ENCODE measurements at regions not wholly inside any gene's neighbourhood (a gene's known extent, or its start where the extent isn't known, plus 50 kb on each side); places are given as distances from the start of the nearest gene placed in this dataset.

DNA sequence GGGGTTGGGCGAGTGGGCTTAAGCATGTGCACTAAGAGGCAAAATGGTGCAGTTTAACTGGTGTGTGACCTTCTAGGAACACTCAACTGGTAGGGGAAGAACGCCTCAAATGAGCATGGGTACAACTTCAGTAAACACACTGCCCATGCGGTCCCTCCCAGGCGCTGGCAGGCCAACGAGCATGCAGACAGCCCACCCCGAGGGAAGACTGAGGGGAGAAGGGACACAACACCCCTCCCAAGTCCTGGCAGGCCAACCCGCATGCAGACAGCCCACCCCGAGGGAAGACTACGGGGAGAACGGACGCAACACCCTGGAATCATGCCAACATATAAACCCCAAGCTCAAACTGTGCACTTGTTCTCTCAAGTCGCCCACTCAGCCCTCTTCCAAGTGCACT, 456.0 kb downstream of the FBXO15 start:
- Histone ChIP-seq H3K27me3 (ENCODE audit: insufficient read depth, low read length, poor library complexity, severe bottlenecking) (no peaks in the 10 kb centered on the region), H3K4me2 (ENCODE audit: low read depth, low read length, poor library complexity, severe bottlenecking) (no peak overlapping the region), H3K9me3 (ENCODE audit: insufficient read depth, low read depth, low read length) (no peaks in the 10 kb centered on the region), H3K36me3 (ENCODE audit: insufficient read depth, low read length) (no peaks in the 10 kb centered on the region), H2AFZ (ENCODE audit: low read length) (no peak overlapping the region), H3F3A (ENCODE audit: low read depth) (no peaks in the 10 kb centered on the region), H3K4me1 (ENCODE audit: insufficient read depth, low read length, poor library complexity, severe bottlenecking) (peaks cover 3% of the 10 kb centered on the region), H3K9ac (ENCODE audit: low read depth, low read length, poor library complexity, severe bottlenecking) (no peak overlapping the region), H4K20me1 (ENCODE audit: insufficient read depth, low read length, poor library complexity, severe bottlenecking) (no peaks in the 10 kb centered on the region), H3K9me2 (replicated peaks; ENCODE audit: low read depth, low read length) (no peaks in the 10 kb centered on the region), H3K4me3 (ENCODE audit: low read length, poor library complexity, severe bottlenecking) (no peak overlapping the region), H3K79me2 (ENCODE audit: insufficient read depth, low read length) (no peaks in the 10 kb centered on the region)
- TF ChIP-seq EZH2phosphoT487 (IDR thresholded peaks at IDR 0.05; ENCODE audit: borderline replicate concordance): no peak
- TF ChIP-seq, protein P1, sequence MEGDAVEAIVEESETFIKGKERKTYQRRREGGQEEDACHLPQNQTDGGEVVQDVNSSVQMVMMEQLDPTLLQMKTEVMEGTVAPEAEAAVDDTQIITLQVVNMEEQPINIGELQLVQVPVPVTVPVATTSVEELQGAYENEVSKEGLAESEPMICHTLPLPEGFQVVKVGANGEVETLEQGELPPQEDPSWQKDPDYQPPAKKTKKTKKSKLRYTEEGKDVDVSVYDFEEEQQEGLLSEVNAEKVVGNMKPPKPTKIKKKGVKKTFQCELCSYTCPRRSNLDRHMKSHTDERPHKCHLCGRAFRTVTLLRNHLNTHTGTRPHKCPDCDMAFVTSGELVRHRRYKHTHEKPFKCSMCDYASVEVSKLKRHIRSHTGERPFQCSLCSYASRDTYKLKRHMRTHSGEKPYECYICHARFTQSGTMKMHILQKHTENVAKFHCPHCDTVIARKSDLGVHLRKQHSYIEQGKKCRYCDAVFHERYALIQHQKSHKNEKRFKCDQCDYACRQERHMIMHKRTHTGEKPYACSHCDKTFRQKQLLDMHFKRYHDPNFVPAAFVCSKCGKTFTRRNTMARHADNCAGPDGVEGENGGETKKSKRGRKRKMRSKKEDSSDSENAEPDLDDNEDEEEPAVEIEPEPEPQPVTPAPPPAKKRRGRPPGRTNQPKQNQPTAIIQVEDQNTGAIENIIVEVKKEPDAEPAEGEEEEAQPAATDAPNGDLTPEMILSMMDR (conservative IDR thresholded peaks at IDR 0.05; ENCODE audit: low read length): no peak

DNA sequence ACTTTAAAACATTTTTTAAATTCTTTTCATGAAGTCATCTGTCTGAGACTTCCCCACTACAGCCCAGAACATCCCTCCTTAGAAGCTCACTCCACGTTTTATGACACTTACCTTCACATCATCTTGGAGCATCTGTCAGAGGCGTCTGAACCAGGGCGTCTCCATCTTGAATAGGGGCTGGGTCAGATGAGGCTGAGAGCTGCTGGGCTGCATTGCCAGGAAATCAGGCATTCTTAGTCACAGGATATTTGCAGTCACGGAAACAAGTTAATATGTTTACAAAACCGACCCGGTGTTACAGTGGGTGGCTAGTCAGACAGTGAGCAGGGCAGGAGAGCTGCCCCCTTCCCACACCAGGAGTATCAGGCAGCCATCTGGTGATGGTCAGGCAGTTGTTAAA, 456.5 kb downstream of the FBXO15 start:
- Histone ChIP-seq H3K9ac (ENCODE audit: low read depth, low read length, poor library complexity, severe bottlenecking) (no peak overlapping the region), H3K9me2 (replicated peaks; ENCODE audit: low read depth, low read length) (no peaks in the 10 kb centered on the region), H3K4me3 (ENCODE audit: low read length, poor library complexity, severe bottlenecking) (no peak overlapping the region), H4K20me1 (ENCODE audit: insufficient read depth, low read length, poor library complexity, severe bottlenecking) (no peaks in the 10 kb centered on the region), H3K9me3 (ENCODE audit: insufficient read depth, low read depth, low read length) (no peaks in the 10 kb centered on the region), H3K4me1 (ENCODE audit: insufficient read depth, low read length, poor library complexity, severe bottlenecking) (peaks cover 3% of the 10 kb centered on the region), H3F3A (ENCODE audit: low read depth) (no peaks in the 10 kb centered on the region), H3K27me3 (ENCODE audit: insufficient read depth, low read length, poor library complexity, severe bottlenecking) (no peaks in the 10 kb centered on the region), H3K36me3 (ENCODE audit: insufficient read depth, low read length) (no peaks in the 10 kb centered on the region), H3K79me2 (ENCODE audit: insufficient read depth, low read length) (no peaks in the 10 kb centered on the region), H2AFZ (ENCODE audit: low read length) (no peak overlapping the region), H3K4me2 (ENCODE audit: low read depth, low read length, poor library complexity, severe bottlenecking) (no peak overlapping the region)
- no peak for TF ChIP-seq EZH2phosphoT487 (IDR thresholded peaks at IDR 0.05; ENCODE audit: borderline replicate concordance)
- TF ChIP-seq, protein P1 (conservative IDR thresholded peaks at IDR 0.05; ENCODE audit: low read length): no peak

- H3K4me1 ChIP-seq (ENCODE audit: insufficient read depth, low read length, poor library complexity, severe bottlenecking): peaks cover 3% of the 10 kb centered on the region
- H3K27me3 ChIP-seq (ENCODE audit: insufficient read depth, low read length, poor library complexity, severe bottlenecking): no peaks in the 10 kb centered on the region
- H4K20me1 ChIP-seq (ENCODE audit: insufficient read depth, low read length, poor library complexity, severe bottlenecking): no peaks in the 10 kb centered on the region
- H3K9ac ChIP-seq (ENCODE audit: low read depth, low read length, poor library complexity, severe bottlenecking): no peak overlapping the region
- no peak overlapping the region for H3K4me3 ChIP-seq (ENCODE audit: low read length, poor library complexity, severe bottlenecking)
- H3K36me3 ChIP-seq (ENCODE audit: insufficient read depth, low read length): no peaks in the 10 kb centered on the region
- H3K4me2 ChIP-seq (ENCODE audit: low read depth, low read length, poor library complexity, severe bottlenecking): no peak overlapping the region
- no peaks in the 10 kb centered on the region for H3F3A ChIP-seq (ENCODE audit: low read depth)
- no peaks in the 10 kb centered on the region for H3K9me3 ChIP-seq (ENCODE audit: insufficient read depth, low read depth, low read length)
- no peak overlapping the region for H2AFZ ChIP-seq (ENCODE audit: low read length)
- H3K9me2 ChIP-seq (replicated peaks; ENCODE audit: low read depth, low read length): no peaks in the 10 kb centered on the region
- TF ChIP-seq EZH2phosphoT487 (IDR thresholded peaks at IDR 0.05; ENCODE audit: borderline replicate concordance): no peak
- TF ChIP-seq, protein P1 (conservative IDR thresholded peaks at IDR 0.05; ENCODE audit: low read length): no peak
- no peaks in the 10 kb centered on the region for H3K79me2 ChIP-seq (ENCODE audit: insufficient read depth, low read length)
Measured at GRCh38 chr18:73690222-73690621, 457.4 kb downstream of the FBXO15 start.

Measured in Loucy (cell line).